ENCODE measurements at regions not wholly inside any gene's neighbourhood (a gene's known extent, or its start where the extent isn't known, plus 50 kb on each side); places are given as distances from the start of the nearest gene placed in this dataset.
A peak's percentile ranks its signal among the peaks of the same experiment; 100 is the strongest.

DNA sequence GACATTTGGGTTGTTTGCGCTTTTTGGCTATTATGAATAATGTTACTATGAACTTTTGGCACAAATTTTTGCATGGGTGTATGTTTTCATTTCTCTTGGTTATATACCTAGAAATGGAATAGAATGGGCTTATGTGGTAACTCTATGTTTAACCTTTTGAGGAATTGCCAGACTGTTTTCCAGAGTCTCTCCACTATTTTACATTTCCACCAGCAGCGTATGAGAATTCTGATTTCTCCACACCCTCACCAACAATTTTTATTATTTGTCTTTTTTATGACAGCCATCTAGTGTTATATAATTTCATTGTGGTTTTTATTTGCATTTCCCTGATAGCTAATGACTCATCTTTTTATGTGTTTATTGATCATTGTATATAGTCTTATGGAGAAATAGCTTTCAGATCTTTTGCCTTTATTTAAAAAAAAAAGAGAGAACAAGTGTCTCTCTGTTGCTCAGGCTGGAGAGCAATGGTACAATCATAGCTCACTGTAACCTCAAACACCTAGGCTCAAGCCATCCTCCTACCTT, 247.2 kb downstream of the OPA1 start:
- no peaks in the 10 kb centered on the region for H3K36me3 ChIP-seq
- no peak overlapping the region for H3K4me2 ChIP-seq
- H3K4me3 ChIP-seq: no peak overlapping the region
- no peak overlapping the region for H3K9ac ChIP-seq
- TF ChIP-seq Cebpa-rat (IDR thresholded peaks at IDR 0.05): no peak
- no peaks in the 10 kb centered on the region for H4K20me1 ChIP-seq
- H3K27ac ChIP-seq: no peak overlapping the region
- peaks cover 0 to 5% (median 0%) of the 10 kb centered on the region in 11 experiments; a peak in 2 of 22 replicates for H3K9me3 ChIP-seq (replicated peaks in 1 of 11)
- no peaks in the 10 kb centered on the region for H3K27me3 ChIP-seq
- peaks cover 0 to 12% (median 8%) of the 10 kb centered on the region in 10 experiments; a peak in 10 of 20 replicates for H3K4me1 ChIP-seq

DNA sequence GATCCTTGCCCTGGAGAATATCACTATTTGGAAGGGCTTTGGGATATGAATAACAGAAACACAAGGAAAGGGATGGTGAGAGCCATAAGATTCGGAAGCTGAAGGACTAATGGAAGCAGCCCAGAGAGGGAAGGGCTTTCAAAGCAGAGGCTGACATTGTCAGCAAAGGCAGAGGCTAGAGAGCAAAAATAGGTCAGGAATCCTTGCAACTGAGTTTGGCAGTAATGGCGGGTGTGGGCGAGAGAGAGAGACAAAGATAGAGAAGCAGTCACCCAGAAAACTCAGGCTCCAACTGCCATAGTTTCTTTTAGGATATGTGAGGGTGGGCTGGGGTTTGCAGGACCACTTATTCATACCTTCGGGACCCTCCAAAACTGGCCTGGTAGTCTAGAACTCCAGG, 248.6 kb downstream of the OPA1 start:
- Histone ChIP-seq H3K4me3 (no peak overlapping the region), H3K4me2 (peak overlapping the region in 6 of 11 experiments; percentile 25 to 59 (median 44); a peak in 6 of 22 replicates), H3K27me3 (no peaks in the 10 kb centered on the region; a peak in 1 of 22 replicates), H3K27ac (no peak overlapping the region), H3K9ac (no peak overlapping the region), H3K4me1 (peaks cover 0 to 12% (median 8%) of the 10 kb centered on the region in 10 experiments; a peak in 10 of 20 replicates), H4K20me1 (no peaks in the 10 kb centered on the region), H3K9me3 (replicated peaks in 1 of 11) (peaks cover 0 to 7% (median 0%) of the 10 kb centered on the region in 11 experiments; a peak in 2 of 22 replicates), H3K36me3 (no peaks in the 10 kb centered on the region)
- no peak for TF ChIP-seq Cebpa-rat (IDR thresholded peaks at IDR 0.05)

GRCh38 chr3:193842029-193842798, 249.2 kb downstream of the OPA1 start:
- Histone ChIP-seq H3K4me3 (no peak overlapping the region), H3K4me1 (peaks cover 0 to 12% (median 8%) of the 10 kb centered on the region in 10 experiments; a peak in 10 of 20 replicates), H3K9ac (no peak overlapping the region), H3K27me3 (no peaks in the 10 kb centered on the region; a peak in 1 of 22 replicates), H3K36me3 (no peaks in the 10 kb centered on the region), H3K9me3 (replicated peaks in 1 of 11) (peaks cover 0 to 7% (median 0%) of the 10 kb centered on the region in 11 experiments; a peak in 2 of 22 replicates), H4K20me1 (no peaks in the 10 kb centered on the region), H3K27ac (peak overlapping the region in 5 of 11 experiments; percentile 26 to 54 (median 39); a peak in 6 of 22 replicates), H3K4me2 (peak overlapping the region in 6 of 11 experiments; percentile 25 to 59 (median 46); a peak in 10 of 22 replicates)
- peak in 3 of 11 experiments; percentile 20 to 28 (median 25); a peak in 2 of 22 replicates for TF ChIP-seq Cebpa-rat (IDR thresholded peaks at IDR 0.05)

GRCh38 chr3:193842832-193843473, 249.9 kb downstream of the OPA1 start:
- Histone ChIP-seq H3K4me1 (peaks cover 0 to 12% (median 8%) of the 10 kb centered on the region in 10 experiments; a peak in 10 of 20 replicates), H3K27me3 (no peaks in the 10 kb centered on the region; a peak in 1 of 22 replicates), H3K27ac (0 out of 22 replicates have a peak overlapping the region, but pooled peaks of 1 of the 11 experiments have one; percentile 26), H3K4me3 (no peak overlapping the region), H4K20me1 (no peaks in the 10 kb centered on the region), H3K4me2 (no peak overlapping the region), H3K9me3 (replicated peaks in 1 of 11) (peaks cover 0 to 7% (median 0%) of the 10 kb centered on the region in 11 experiments; a peak in 2 of 22 replicates), H3K9ac (no peak overlapping the region), H3K36me3 (no peaks in the 10 kb centered on the region)
- TF ChIP-seq Cebpa-rat (IDR thresholded peaks at IDR 0.05): no peak

GRCh38 chr3:193843474-193844301, 250.7 kb downstream of the OPA1 start:
- no peak for TF ChIP-seq Cebpa-rat (IDR thresholded peaks at IDR 0.05)
- Histone ChIP-seq H3K36me3 (no peaks in the 10 kb centered on the region), H3K9me3 (replicated peaks in 1 of 11) (peaks cover 0 to 7% (median 0%) of the 10 kb centered on the region in 11 experiments; a peak in 2 of 22 replicates), H3K4me1 (peaks cover 0 to 12% (median 8%) of the 10 kb centered on the region in 10 experiments; a peak in 10 of 20 replicates), H3K4me3 (no peak overlapping the region), H3K9ac (no peak overlapping the region), H3K27ac (no peak overlapping the region), H3K4me2 (no peak overlapping the region), H3K27me3 (no peaks in the 10 kb centered on the region; a peak in 1 of 22 replicates), H4K20me1 (no peaks in the 10 kb centered on the region)

GRCh38 chr3:193844472-193844871, 251.5 kb downstream of the OPA1 start:
- peaks cover 0 to 12% (median 8%) of the 10 kb centered on the region in 10 experiments; a peak in 10 of 20 replicates for H3K4me1 ChIP-seq
- no peak overlapping the region for H3K9ac ChIP-seq
- no peak for TF ChIP-seq Cebpa-rat (IDR thresholded peaks at IDR 0.05)

GRCh38 chr3:193845144-193845543, 252.1 kb downstream of the OPA1 start:
- Histone ChIP-seq H3K9me3 (replicated peaks in 1 of 11) (peaks cover 0 to 11% (median 0%) of the 10 kb centered on the region in 11 experiments; a peak in 2 of 22 replicates), H3K36me3 (no peaks in the 10 kb centered on the region), H3K4me3 (no peak overlapping the region), H4K20me1 (no peaks in the 10 kb centered on the region), H3K9ac (no peak overlapping the region), H3K4me1 (peaks cover 0 to 12% (median 8%) of the 10 kb centered on the region in 10 experiments; a peak in 10 of 20 replicates), H3K4me2 (no peak overlapping the region), H3K27me3 (no peaks in the 10 kb centered on the region; a peak in 1 of 22 replicates), H3K27ac (no peak overlapping the region)
- no peak for TF ChIP-seq Cebpa-rat (IDR thresholded peaks at IDR 0.05)

More at GRCh38 chr3:193844472-193844871, 251.5 kb downstream of the OPA1 start:
- Histone ChIP-seq H3K4me2 (no peak overlapping the region), H3K36me3 (no peaks in the 10 kb centered on the region), H3K9me3 (replicated peaks in 1 of 11) (peaks cover 0 to 11% (median 0%) of the 10 kb centered on the region in 11 experiments; a peak in 2 of 22 replicates), H3K27ac (no peak overlapping the region), H4K20me1 (no peaks in the 10 kb centered on the region), H3K4me3 (no peak overlapping the region), H3K27me3 (no peaks in the 10 kb centered on the region; a peak in 1 of 22 replicates)

- Histone ChIP-seq H3K4me3 (no peak overlapping the region), H3K9ac (no peak overlapping the region), H3K9me3 (replicated peaks in 1 of 11) (peaks cover 0 to 11% (median 0%) of the 10 kb centered on the region in 11 experiments; a peak in 2 of 22 replicates), H3K4me1 (peaks cover 6 to 16% (median 13%) of the 10 kb centered on the region in 10 experiments), H3K27me3 (no peaks in the 10 kb centered on the region; a peak in 1 of 22 replicates), H3K4me2 (no peak overlapping the region), H3K36me3 (no peaks in the 10 kb centered on the region), H4K20me1 (no peaks in the 10 kb centered on the region), H3K27ac (no peak overlapping the region)
- TF ChIP-seq Cebpa-rat (IDR thresholded peaks at IDR 0.05): no peak
Measured at GRCh38 chr3:193846569-193846968, 253.6 kb downstream of the OPA1 start.

Measured in BLaER1 treated with 17β-estradiol and CSF1 and Interleukin-3, amounts not matched to agents 10 nM and 100 nM (cell line).